NT2/D1 (cell line): ENCODE measurements at regions not wholly inside any gene's neighbourhood (a gene's known extent, or its start where the extent isn't known, plus 50 kb on each side); places are given as distances from the start of the nearest gene placed in this dataset.

Experiments
- SUZ12 ChIP-seq: IDR thresholded peaks from 2 replicates; pipeline ENCODE4 v1.6.1; 2011; ENCODE audit not compliant: insufficient read length, insufficient read depth; ENCODE audit errors: extremely low read depth
- YY1 ChIP-seq: IDR thresholded peaks from 2 replicates; pipeline ENCODE4 v1.6.1; 2011; ENCODE audit not compliant: insufficient read length, insufficient read depth
- ZNF274 ChIP-seq: IDR thresholded peaks from 2 replicates; pipeline ENCODE4 v1.6.1; 2011; ENCODE audit warnings: mild to moderate bottlenecking, low read depth, low read length

- no peak for TF ChIP-seq ZNF274
- TF ChIP-seq YY1: no peak
- TF ChIP-seq SUZ12: no peak
These were observed 65.2 kb upstream of the PDE10A start for GRCh38 chr6:165728216-165728615.
